ENCODE measurements at regions not wholly inside any gene's neighbourhood (a gene's known extent, or its start where the extent isn't known, plus 50 kb on each side); places are given as distances from the start of the nearest gene placed in this dataset.
"Not testable (repeated sequence)": the region's sequence is repeated elsewhere in the genome, so short reads cannot be mapped to it uniquely, and the experiment has no call there.

- DNase-seq, result no peak
- Mint-ChIP-seq H3K36me3 (ENCODE audit: low read depth) (no peaks in the 10 kb centered on the region), H3K27me3 (no peaks in the 10 kb centered on the region), H3K27ac (no peak overlapping the region), H3K9me3 (no peaks in the 10 kb centered on the region), H3K4me1 (no peaks in the 10 kb centered on the region), H3K4me3 (no peak overlapping the region)
- ChIA-PET POLR2A (no interaction called here), CTCF (interaction anchor here (0.6 kb wide), 1 partner anchor 35 kb away, joined by 4 read pairs; no protein-coding TSS in a partner anchor)
These were observed 95.5 kb upstream of the WDR44 start for GRCh38 chrX:118250445-118250844.

GRCh38 chrX:118251271-118251670 is 94.6 kb upstream of the WDR44 start:
- Mint-ChIP-seq H3K4me3 (no peak overlapping the region), H3K36me3 (ENCODE audit: low read depth) (no peaks in the 10 kb centered on the region), H3K9me3 (no peaks in the 10 kb centered on the region), H3K27me3 (no peaks in the 10 kb centered on the region), H3K27ac (no peak overlapping the region), H3K4me1 (no peaks in the 10 kb centered on the region)
- POLR2A ChIA-PET, result no interaction called here
- DNase-seq, result no peak
- CTCF ChIA-PET, result interaction anchor here (0.6 kb wide), 1 partner anchor 35 kb away, joined by 3 read pairs; no protein-coding TSS in a partner anchor

- ChIA-PET POLR2A (no interaction called here), CTCF (no interaction called here)
- no peaks in the 10 kb centered on the region for H3K9me3 Mint-ChIP-seq
- no peak overlapping the region for H3K4me3 Mint-ChIP-seq
- H3K36me3 Mint-ChIP-seq (ENCODE audit: low read depth), result no peaks in the 10 kb centered on the region
- DNase-seq, result no peak
- no peaks in the 10 kb centered on the region for H3K27me3 Mint-ChIP-seq
- no peak overlapping the region for H3K27ac Mint-ChIP-seq
- H3K4me1 Mint-ChIP-seq, result no peaks in the 10 kb centered on the region
These were observed 92.9 kb upstream of the WDR44 start for GRCh38 chrX:118252967-118253366.

- Mint-ChIP-seq H3K27me3 (peaks cover 2% of the 10 kb centered on the region), H3K27ac (no peak overlapping the region), H3K4me1 (no peaks in the 10 kb centered on the region), H3K36me3 (ENCODE audit: low read depth) (no peaks in the 10 kb centered on the region), H3K4me3 (no peak overlapping the region), H3K9me3 (no peaks in the 10 kb centered on the region)
- ChIA-PET CTCF (interaction anchor here (0.6 kb wide), 1 partner anchor 73 kb away, joined by 3 read pairs; no protein-coding TSS in a partner anchor), POLR2A (no interaction called here)
- peak; percentile 46 for DNase-seq
These were observed 91.3 kb upstream of the WDR44 start for GRCh38 chrX:118254611-118255010.

- ChIA-PET CTCF (interaction anchor here (1.3 kb wide), 1 partner anchor 197 kb away, joined by 3 read pairs; no protein-coding TSS in a partner anchor), POLR2A (no interaction called here)
- Mint-ChIP-seq H3K27me3 (peaks cover 2% of the 10 kb centered on the region), H3K9me3 (no peaks in the 10 kb centered on the region), H3K4me3 (no peak overlapping the region), H3K27ac (no peak overlapping the region), H3K4me1 (no peaks in the 10 kb centered on the region), H3K36me3 (ENCODE audit: low read depth) (no peaks in the 10 kb centered on the region)
- no peak for DNase-seq
These were observed 90.0 kb upstream of the WDR44 start for GRCh38 chrX:118255921-118256320.

- Mint-ChIP-seq H3K36me3 (ENCODE audit: low read depth) (no peaks in the 10 kb centered on the region), H3K27ac (no peak overlapping the region), H3K9me3 (no peaks in the 10 kb centered on the region), H3K4me3 (no peak overlapping the region), H3K4me1 (no peaks in the 10 kb centered on the region), H3K27me3 (peaks cover 2% of the 10 kb centered on the region)
- POLR2A ChIA-PET, result no interaction called here
- CTCF ChIA-PET, result no interaction called here
- DNase-seq, result no peak
These were observed 88.1 kb upstream of the WDR44 start for GRCh38 chrX:118257781-118258180.

GRCh38 chrX:118259213-118259612 is 86.7 kb upstream of the WDR44 start:
- H3K9me3 Mint-ChIP-seq, result no peaks in the 10 kb centered on the region
- no peaks in the 10 kb centered on the region for H3K4me1 Mint-ChIP-seq
- peaks cover 2% of the 10 kb centered on the region for H3K27me3 Mint-ChIP-seq
- no peaks in the 10 kb centered on the region for H3K36me3 Mint-ChIP-seq (ENCODE audit: low read depth)
- CTCF ChIA-PET, result no interaction called here
- no peak overlapping the region for H3K4me3 Mint-ChIP-seq
- no peak for DNase-seq
- H3K27ac Mint-ChIP-seq, result no peak overlapping the region
- POLR2A ChIA-PET, result no interaction called here

- ChIA-PET CTCF (no interaction called here), POLR2A (no interaction called here)
- no peaks in the 10 kb centered on the region for H3K9me3 Mint-ChIP-seq
- H3K27ac Mint-ChIP-seq, result no peak overlapping the region
- no peaks in the 10 kb centered on the region for H3K36me3 Mint-ChIP-seq (ENCODE audit: low read depth)
- no peaks in the 10 kb centered on the region for H3K4me1 Mint-ChIP-seq
- H3K4me3 Mint-ChIP-seq, result no peak overlapping the region
- peaks cover 2% of the 10 kb centered on the region for H3K27me3 Mint-ChIP-seq
- no peak for DNase-seq
These were observed 84.8 kb upstream of the WDR44 start for GRCh38 chrX:118261151-118261550.

GRCh38 chrX:118271775-118272174 is 74.1 kb upstream of the WDR44 start:
- no peak for DNase-seq
- ChIA-PET CTCF (no interaction called here), POLR2A (no interaction called here)
- Mint-ChIP-seq H3K27me3 (no peaks in the 10 kb centered on the region), H3K36me3 (ENCODE audit: low read depth) (no peaks in the 10 kb centered on the region), H3K4me1 (no peaks in the 10 kb centered on the region), H3K4me3 (no peak overlapping the region), H3K9me3 (no peaks in the 10 kb centered on the region), H3K27ac (no peak overlapping the region)

- H3K27ac Mint-ChIP-seq, result no peak overlapping the region
- no peaks in the 10 kb centered on the region for H3K27me3 Mint-ChIP-seq
- no peak overlapping the region for H3K4me3 Mint-ChIP-seq
- DNase-seq, result no peak
- CTCF ChIA-PET, result no interaction called here
- no peaks in the 10 kb centered on the region for H3K9me3 Mint-ChIP-seq
- H3K4me1 Mint-ChIP-seq, result no peaks in the 10 kb centered on the region
- no peaks in the 10 kb centered on the region for H3K36me3 Mint-ChIP-seq (ENCODE audit: low read depth)
- POLR2A ChIA-PET, result no interaction called here
These were observed 73.7 kb upstream of the WDR44 start for GRCh38 chrX:118272242-118272641.

GRCh38 chrX:118286066-118286762 is 59.7 kb upstream of the WDR44 start:
- H3K4me1 Mint-ChIP-seq, result no peaks in the 10 kb centered on the region
- CTCF ChIA-PET, result interaction anchor here (0.6 to 0.7 kb wide), 3 partner anchors 35 to 137 kb away, joined by 3 to 4 read pairs (median 3); no protein-coding TSS in a partner anchor
- H3K36me3 Mint-ChIP-seq (ENCODE audit: low read depth), result no peaks in the 10 kb centered on the region
- H3K4me3 Mint-ChIP-seq, result no peak overlapping the region
- no peak overlapping the region for H3K27ac Mint-ChIP-seq
- no peak for DNase-seq
- H3K9me3 Mint-ChIP-seq, result no peaks in the 10 kb centered on the region
- H3K27me3 Mint-ChIP-seq, result peaks cover 3% of the 10 kb centered on the region
- POLR2A ChIA-PET, result no interaction called here

GRCh38 chrX:118295818-118296217 is 50.1 kb upstream of the WDR44 start:
- DNase-seq; H3K9me3 Mint-ChIP-seq; POLR2A ChIA-PET; H3K27me3 Mint-ChIP-seq; H3K36me3 Mint-ChIP-seq (ENCODE audit: low read depth); CTCF ChIA-PET; H3K27ac Mint-ChIP-seq; H3K4me3 Mint-ChIP-seq: not testable (repeated sequence)
- H3K4me1 Mint-ChIP-seq, result peaks cover 10% of the 10 kb centered on the region

Data from activated CD4-positive, alpha-beta T cell treated with anti-CD3 and anti-CD28 coated beads, Interleukin-2, amount 10 ng/mL, durations not matched to agents 7 days and 5 days (primary cell).